ENCODE measurements at regions not wholly inside any gene's neighbourhood (a gene's known extent, or its start where the extent isn't known, plus 50 kb on each side); places are given as distances from the start of the nearest gene placed in this dataset.

DNA sequence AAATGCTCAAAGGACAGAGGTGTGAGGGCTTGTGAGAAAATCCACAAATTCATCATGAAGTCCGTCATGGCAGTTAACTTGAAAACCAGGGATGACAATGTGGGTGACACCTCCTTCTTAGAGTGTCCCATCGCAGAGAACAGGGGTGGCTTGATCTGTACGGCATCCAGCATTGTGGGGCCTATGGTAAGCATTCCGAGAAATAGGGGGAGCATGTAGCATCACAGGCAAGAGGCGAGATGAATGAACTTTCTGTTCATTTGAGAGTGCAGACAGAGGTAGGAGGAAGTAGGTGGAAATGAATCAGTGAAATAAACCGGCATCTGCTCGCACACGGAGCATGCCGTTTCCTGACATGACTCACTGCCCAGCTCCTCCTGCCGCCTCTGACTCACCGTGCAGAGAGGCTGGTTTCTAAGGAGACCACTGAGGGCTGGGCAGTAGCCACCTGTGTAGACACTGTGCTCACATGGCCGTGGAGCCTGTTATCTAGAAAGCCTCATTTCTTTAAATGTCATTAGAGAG is 339.0 kb downstream of the RFC3 start:
- H3K36me3 ChIP-seq (ENCODE audit: control insufficient read depth, low read depth, low read length), result no peaks in the 10 kb centered on the region
- no peak overlapping the region for H3K9ac ChIP-seq (ENCODE audit: low read length)
- no peaks in the 10 kb centered on the region for H3K9me3 ChIP-seq (ENCODE audit: control insufficient read depth, low read depth, low read length)
- no peak overlapping the region for H3K27ac ChIP-seq (ENCODE audit: low read length)
- H3K27me3 ChIP-seq (ENCODE audit: control insufficient read depth, insufficient read depth, low read length), result no peaks in the 10 kb centered on the region
- peaks cover 7% of the 10 kb centered on the region for H3K4me1 ChIP-seq (ENCODE audit: control insufficient read depth, low read depth, low read length)
- H3K4me3 ChIP-seq (ENCODE audit: low read length), result no peak overlapping the region

DNA sequence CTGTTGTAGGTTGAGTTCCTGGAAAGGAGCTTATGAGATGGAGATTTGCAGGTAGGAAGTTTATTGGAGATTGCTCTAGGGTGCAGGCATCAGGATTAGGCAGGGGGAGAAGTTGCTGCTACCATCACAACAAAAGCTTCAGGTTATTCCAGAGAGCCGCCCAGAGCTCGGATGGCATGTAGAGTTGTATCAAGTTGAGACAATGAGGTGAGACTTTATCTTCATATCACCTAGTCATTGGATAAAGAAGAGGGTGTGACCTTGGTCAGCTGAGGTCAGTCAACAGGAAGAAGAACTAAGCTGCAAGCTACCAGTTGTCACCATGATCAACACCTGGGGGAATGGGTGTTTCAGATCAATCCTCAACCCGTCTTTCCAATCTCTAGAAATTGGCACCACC is 342.0 kb downstream of the RFC3 start:
- peaks cover 14% of the 10 kb centered on the region for H3K4me1 ChIP-seq (ENCODE audit: control insufficient read depth, low read depth, low read length)

DNA sequence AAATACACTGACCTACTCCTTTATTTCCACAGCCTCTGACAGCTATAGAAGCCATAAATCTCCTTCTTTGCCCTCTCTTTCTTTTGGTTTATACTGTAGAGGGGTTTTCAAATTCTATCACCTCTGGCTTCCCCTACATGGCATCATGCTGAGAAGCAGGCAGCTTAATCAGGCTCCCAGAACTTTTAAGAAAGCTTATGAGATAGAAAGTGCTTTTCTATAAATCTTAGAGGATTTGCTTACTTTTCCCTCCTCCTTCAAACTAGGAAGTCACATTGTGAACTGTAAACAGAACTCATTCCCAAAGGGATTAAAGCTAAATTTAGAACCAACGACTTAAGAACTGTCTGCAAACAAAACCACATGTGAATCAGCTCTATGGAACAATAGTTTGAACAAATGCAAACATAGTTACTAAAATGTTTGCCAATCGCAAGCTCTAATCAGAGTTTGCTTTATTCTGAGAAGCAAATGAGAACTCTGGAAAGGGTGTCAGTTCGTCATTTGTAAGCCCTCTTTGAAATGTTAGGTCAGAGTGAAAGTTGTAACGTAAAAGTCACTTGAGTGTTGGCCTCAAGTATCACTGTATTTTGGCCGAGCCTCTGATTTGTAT is 344.1 kb downstream of the RFC3 start:
- peaks cover 14% of the 10 kb centered on the region for H3K4me1 ChIP-seq (ENCODE audit: control insufficient read depth, low read depth, low read length)
- H3K27ac ChIP-seq (ENCODE audit: low read length), result no peak overlapping the region
- H3K9ac ChIP-seq (ENCODE audit: low read length), result no peak overlapping the region
- no peaks in the 10 kb centered on the region for H3K36me3 ChIP-seq (ENCODE audit: control insufficient read depth, low read depth, low read length)
- H3K27me3 ChIP-seq (ENCODE audit: control insufficient read depth, insufficient read depth, low read length), result no peaks in the 10 kb centered on the region
- H3K4me3 ChIP-seq (ENCODE audit: low read length), result no peak overlapping the region
- no peaks in the 10 kb centered on the region for H3K9me3 ChIP-seq (ENCODE audit: control insufficient read depth, low read depth, low read length)

More for the DNA sequence above, 342.0 kb downstream of the RFC3 start:
- H3K36me3 ChIP-seq (ENCODE audit: control insufficient read depth, low read depth, low read length), result no peaks in the 10 kb centered on the region
- H3K4me3 ChIP-seq (ENCODE audit: low read length), result no peak overlapping the region
- H3K27ac ChIP-seq (ENCODE audit: low read length), result no peak overlapping the region
- no peak overlapping the region for H3K9ac ChIP-seq (ENCODE audit: low read length)
- no peaks in the 10 kb centered on the region for H3K27me3 ChIP-seq (ENCODE audit: control insufficient read depth, insufficient read depth, low read length)
- no peaks in the 10 kb centered on the region for H3K9me3 ChIP-seq (ENCODE audit: control insufficient read depth, low read depth, low read length)

DNA sequence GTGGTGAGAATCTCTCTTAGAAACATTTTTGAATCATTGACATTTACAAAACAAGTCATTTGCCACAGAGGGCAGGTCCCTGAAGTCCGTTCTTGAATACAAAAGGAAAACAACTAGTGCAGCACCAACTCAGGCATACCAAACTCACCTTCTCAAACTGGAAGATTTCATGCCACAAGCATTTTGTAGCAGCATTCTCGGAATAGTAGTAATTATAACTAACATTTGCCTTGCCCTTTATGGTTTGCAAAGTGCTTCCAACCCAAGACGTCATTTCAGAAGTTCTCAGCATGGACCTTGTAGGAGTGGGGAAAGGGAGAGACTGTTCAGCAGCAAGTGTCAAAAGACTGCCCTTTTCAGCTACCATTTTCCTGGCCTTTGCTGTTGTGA is 344.6 kb downstream of the RFC3 start:
- H3K27me3 ChIP-seq (ENCODE audit: control insufficient read depth, insufficient read depth, low read length), result no peaks in the 10 kb centered on the region
- H3K4me1 ChIP-seq (ENCODE audit: control insufficient read depth, low read depth, low read length), result peaks cover 14% of the 10 kb centered on the region
- H3K36me3 ChIP-seq (ENCODE audit: control insufficient read depth, low read depth, low read length), result no peaks in the 10 kb centered on the region
- no peaks in the 10 kb centered on the region for H3K9me3 ChIP-seq (ENCODE audit: control insufficient read depth, low read depth, low read length)
- H3K4me3 ChIP-seq (ENCODE audit: low read length), result no peak overlapping the region
- no peak overlapping the region for H3K9ac ChIP-seq (ENCODE audit: low read length)
- H3K27ac ChIP-seq (ENCODE audit: low read length), result no peak overlapping the region

DNA sequence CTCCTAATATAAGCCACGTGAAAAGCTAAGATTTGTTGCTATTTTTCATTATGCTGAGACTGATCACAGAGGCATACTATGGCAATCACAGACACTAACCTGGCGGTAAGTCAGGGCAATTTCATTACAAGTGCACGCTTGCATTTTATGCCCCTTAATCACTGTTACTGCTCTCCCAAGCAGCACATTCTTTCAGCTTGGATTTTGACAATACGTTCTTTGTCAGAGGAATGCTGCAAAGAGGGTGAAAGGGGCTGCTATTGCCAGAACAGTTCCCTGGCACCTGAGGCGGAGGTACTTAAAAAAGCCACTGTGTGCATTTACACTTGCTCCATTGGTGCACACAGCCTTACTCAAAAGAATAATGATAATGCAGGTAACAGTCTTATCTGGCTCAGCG is 346.6 kb downstream of the RFC3 start:
- Histone ChIP-seq H3K27me3 (ENCODE audit: control insufficient read depth, insufficient read depth, low read length) (no peaks in the 10 kb centered on the region), H3K9me3 (ENCODE audit: control insufficient read depth, low read depth, low read length) (no peaks in the 10 kb centered on the region), H3K9ac (ENCODE audit: low read length) (no peak overlapping the region), H3K27ac (ENCODE audit: low read length) (no peak overlapping the region), H3K4me3 (ENCODE audit: low read length) (no peak overlapping the region), H3K4me1 (ENCODE audit: control insufficient read depth, low read depth, low read length) (peaks cover 14% of the 10 kb centered on the region), H3K36me3 (ENCODE audit: control insufficient read depth, low read depth, low read length) (no peaks in the 10 kb centered on the region)

DNA sequence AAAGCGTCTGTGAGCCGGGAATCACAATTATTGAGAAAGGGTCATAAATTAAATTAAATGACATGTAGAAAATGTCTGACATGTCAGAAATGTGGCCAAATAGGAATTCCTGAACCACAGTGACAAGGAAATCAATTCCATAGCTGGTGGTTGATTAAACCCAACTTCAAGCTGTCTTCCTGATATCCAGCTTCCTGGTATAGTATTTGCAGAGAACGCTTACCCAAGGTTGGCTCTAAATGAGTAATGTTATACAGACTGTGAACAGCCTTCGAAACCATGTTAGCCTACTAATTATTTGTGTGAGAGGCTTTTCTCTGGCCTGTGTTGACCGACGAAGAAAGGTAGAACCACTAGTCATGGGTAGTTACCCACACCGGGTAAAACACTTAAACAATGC is 347.2 kb downstream of the RFC3 start:
- Histone ChIP-seq H3K36me3 (ENCODE audit: control insufficient read depth, low read depth, low read length) (no peaks in the 10 kb centered on the region), H3K4me1 (ENCODE audit: control insufficient read depth, low read depth, low read length) (peaks cover 14% of the 10 kb centered on the region), H3K27ac (ENCODE audit: low read length) (no peak overlapping the region), H3K4me3 (ENCODE audit: low read length) (no peak overlapping the region), H3K9ac (ENCODE audit: low read length) (no peak overlapping the region), H3K27me3 (ENCODE audit: control insufficient read depth, insufficient read depth, low read length) (no peaks in the 10 kb centered on the region), H3K9me3 (ENCODE audit: control insufficient read depth, low read depth, low read length) (no peaks in the 10 kb centered on the region)

DNA sequence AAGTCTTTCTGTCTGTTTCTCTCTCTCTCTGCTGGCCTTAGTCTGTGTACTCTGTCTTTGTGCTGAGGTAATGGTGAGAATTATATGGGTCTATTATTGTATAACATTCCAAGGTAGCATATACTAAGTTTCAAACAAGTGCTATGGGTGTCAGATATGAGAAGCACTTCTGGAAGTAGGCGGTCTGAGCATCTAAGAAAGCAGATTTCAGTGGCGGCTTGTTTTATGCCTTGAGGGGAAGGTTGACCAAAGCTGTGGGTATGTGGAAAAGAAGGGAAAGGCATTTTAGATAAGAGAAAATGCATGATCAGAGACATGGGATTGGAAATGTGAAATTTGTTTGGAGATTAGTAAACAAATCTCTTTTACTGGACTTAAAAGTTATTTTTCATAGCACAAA is 348.5 kb downstream of the RFC3 start:
- Histone ChIP-seq H3K36me3 (ENCODE audit: control insufficient read depth, low read depth, low read length) (no peaks in the 10 kb centered on the region), H3K4me1 (ENCODE audit: control insufficient read depth, low read depth, low read length) (peaks cover 14% of the 10 kb centered on the region), H3K9ac (ENCODE audit: low read length) (no peak overlapping the region), H3K27me3 (ENCODE audit: control insufficient read depth, insufficient read depth, low read length) (no peaks in the 10 kb centered on the region), H3K4me3 (ENCODE audit: low read length) (no peak overlapping the region), H3K27ac (ENCODE audit: low read length) (no peak overlapping the region), H3K9me3 (ENCODE audit: control insufficient read depth, low read depth, low read length) (no peaks in the 10 kb centered on the region)

DNA sequence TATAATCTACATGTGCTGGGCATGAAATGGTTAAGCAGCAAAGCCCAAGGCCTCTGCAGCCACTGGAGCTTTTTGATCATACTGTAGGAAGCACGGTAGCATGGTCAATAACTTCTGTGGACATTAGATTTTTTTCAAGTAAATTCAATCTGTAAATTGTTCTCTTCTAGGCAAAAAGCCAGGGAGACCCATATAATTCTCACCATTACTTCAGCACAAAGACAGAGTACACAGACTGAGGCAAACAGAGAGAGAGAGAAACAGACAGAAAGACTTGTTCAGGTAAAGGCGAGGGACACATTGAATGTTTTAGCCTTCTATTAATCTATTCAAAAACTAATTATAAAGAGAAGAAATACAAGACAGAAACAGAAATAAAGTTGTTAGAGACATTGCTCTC is 349.4 kb downstream of the RFC3 start:
- Histone ChIP-seq H3K27ac (ENCODE audit: low read length) (no peak overlapping the region), H3K9me3 (ENCODE audit: control insufficient read depth, low read depth, low read length) (no peaks in the 10 kb centered on the region), H3K4me3 (ENCODE audit: low read length) (no peak overlapping the region), H3K4me1 (ENCODE audit: control insufficient read depth, low read depth, low read length) (peaks cover 6% of the 10 kb centered on the region), H3K36me3 (ENCODE audit: control insufficient read depth, low read depth, low read length) (no peaks in the 10 kb centered on the region), H3K9ac (ENCODE audit: low read length) (no peak overlapping the region), H3K27me3 (ENCODE audit: control insufficient read depth, insufficient read depth, low read length) (no peaks in the 10 kb centered on the region)

DNA sequence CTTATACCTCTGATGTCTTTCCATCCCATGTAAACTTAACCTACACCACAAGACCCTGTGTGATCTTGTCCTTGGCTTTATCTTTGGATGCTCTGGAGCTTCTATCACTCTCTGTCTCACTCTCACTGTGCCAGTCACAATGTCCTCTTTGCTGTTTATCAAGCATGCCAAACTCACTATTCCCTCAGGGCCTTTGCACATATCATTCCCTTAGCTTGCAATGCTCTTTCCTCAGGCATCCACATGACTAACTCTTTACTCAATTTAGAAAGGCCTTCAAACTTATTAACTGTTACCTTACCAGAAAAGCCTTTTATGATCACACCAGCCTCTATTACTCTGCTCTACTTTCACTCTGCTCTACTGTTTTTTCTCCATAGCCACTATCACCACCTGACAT is 354.1 kb downstream of the RFC3 start:
- H3K36me3 ChIP-seq (ENCODE audit: control insufficient read depth, low read depth, low read length), result no peaks in the 10 kb centered on the region
- H3K27ac ChIP-seq (ENCODE audit: low read length), result no peak overlapping the region
- H3K9me3 ChIP-seq (ENCODE audit: control insufficient read depth, low read depth, low read length), result no peaks in the 10 kb centered on the region
- H3K9ac ChIP-seq (ENCODE audit: low read length), result no peak overlapping the region
- H3K4me1 ChIP-seq (ENCODE audit: control insufficient read depth, low read depth, low read length), result no peaks in the 10 kb centered on the region
- no peaks in the 10 kb centered on the region for H3K27me3 ChIP-seq (ENCODE audit: control insufficient read depth, insufficient read depth, low read length)
- no peak overlapping the region for H3K4me3 ChIP-seq (ENCODE audit: low read length)

DNA sequence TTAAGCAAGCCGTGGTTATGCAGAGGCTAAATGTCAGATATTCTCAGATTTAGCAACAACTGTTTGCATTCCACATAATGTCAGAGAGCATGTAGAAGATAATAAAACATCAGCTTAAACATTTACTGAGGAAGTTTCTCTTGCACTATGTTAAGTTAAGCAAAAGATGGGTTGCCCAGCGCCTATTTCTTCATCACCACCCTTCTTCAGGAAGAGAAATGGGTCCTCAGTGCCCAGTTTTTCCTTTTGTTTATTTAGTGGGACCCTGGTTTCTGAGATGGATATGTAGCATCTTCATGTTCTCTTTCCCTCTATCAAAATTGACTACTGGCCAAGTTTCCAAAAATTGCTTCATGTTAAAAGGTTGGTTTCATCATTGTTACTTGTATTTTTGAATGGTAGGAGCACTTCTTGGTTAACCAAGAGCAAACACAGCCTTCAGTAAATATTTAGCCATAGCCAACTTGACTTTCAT is 356.8 kb downstream of the RFC3 start:
- Histone ChIP-seq H3K4me1 (ENCODE audit: control insufficient read depth, low read depth, low read length) (peaks cover 4% of the 10 kb centered on the region), H3K27ac (ENCODE audit: low read length) (no peak overlapping the region), H3K4me3 (ENCODE audit: low read length) (no peak overlapping the region), H3K9ac (ENCODE audit: low read length) (no peak overlapping the region), H3K36me3 (ENCODE audit: control insufficient read depth, low read depth, low read length) (no peaks in the 10 kb centered on the region), H3K27me3 (ENCODE audit: control insufficient read depth, insufficient read depth, low read length) (no peaks in the 10 kb centered on the region), H3K9me3 (ENCODE audit: control insufficient read depth, low read depth, low read length) (no peaks in the 10 kb centered on the region)

DNA sequence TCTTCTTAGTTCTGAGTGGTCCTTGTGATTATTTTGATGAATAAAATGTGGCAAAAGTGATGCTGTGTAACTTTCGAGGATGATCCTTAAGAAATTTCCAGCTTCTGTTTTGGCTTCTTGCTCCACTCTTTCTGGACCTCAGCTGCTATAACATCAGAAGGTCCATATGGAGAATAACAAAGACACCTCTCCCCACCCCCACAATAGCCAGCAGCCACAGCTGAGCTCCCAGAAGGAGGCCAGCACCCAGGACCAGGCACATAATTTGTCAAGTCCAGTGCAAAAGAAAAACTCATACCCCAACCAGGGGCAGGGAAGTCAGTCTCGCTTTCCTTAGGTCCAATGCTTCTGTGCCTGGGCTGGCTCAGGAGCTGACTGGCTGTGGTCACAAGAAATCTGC is 357.6 kb downstream of the RFC3 start:
- Histone ChIP-seq H3K4me1 (ENCODE audit: control insufficient read depth, low read depth, low read length) (peaks cover 4% of the 10 kb centered on the region), H3K9ac (ENCODE audit: low read length) (no peak overlapping the region), H3K4me3 (ENCODE audit: low read length) (no peak overlapping the region), H3K9me3 (ENCODE audit: control insufficient read depth, low read depth, low read length) (no peaks in the 10 kb centered on the region), H3K36me3 (ENCODE audit: control insufficient read depth, low read depth, low read length) (no peaks in the 10 kb centered on the region), H3K27me3 (ENCODE audit: control insufficient read depth, insufficient read depth, low read length) (no peaks in the 10 kb centered on the region), H3K27ac (ENCODE audit: low read length) (no peak overlapping the region)

DNA sequence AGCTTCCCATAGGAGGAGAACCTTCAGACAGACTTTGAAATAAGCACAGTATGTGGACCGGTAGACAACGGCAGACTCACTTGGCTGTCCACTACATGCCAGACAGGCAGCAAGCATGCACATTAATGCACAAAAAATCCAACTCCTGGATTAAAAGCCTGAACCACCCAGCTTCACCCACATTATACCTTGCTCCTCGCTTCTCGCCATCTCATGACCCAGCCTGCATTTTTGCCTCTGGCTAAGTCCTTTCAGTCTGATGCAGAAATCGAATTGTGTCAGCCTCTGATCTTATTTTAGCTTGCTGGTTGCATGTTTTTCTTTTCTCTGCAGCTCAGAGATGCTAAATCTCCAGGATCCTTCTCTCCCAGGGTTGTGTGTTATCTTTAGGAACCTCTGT is 358.7 kb downstream of the RFC3 start:
- Histone ChIP-seq H3K4me1 (ENCODE audit: control insufficient read depth, low read depth, low read length) (peaks cover 4% of the 10 kb centered on the region), H3K4me3 (ENCODE audit: low read length) (no peak overlapping the region), H3K9me3 (ENCODE audit: control insufficient read depth, low read depth, low read length) (no peaks in the 10 kb centered on the region), H3K36me3 (ENCODE audit: control insufficient read depth, low read depth, low read length) (no peaks in the 10 kb centered on the region), H3K27ac (ENCODE audit: low read length) (no peak overlapping the region), H3K9ac (ENCODE audit: low read length) (no peak overlapping the region), H3K27me3 (ENCODE audit: control insufficient read depth, insufficient read depth, low read length) (no peaks in the 10 kb centered on the region)

All from iPS-18a (cell line).